ENCODE measurements at regions not wholly inside any gene's neighbourhood (a gene's known extent, or its start where the extent isn't known, plus 50 kb on each side); places are given as distances from the start of the nearest gene placed in this dataset.

DNA sequence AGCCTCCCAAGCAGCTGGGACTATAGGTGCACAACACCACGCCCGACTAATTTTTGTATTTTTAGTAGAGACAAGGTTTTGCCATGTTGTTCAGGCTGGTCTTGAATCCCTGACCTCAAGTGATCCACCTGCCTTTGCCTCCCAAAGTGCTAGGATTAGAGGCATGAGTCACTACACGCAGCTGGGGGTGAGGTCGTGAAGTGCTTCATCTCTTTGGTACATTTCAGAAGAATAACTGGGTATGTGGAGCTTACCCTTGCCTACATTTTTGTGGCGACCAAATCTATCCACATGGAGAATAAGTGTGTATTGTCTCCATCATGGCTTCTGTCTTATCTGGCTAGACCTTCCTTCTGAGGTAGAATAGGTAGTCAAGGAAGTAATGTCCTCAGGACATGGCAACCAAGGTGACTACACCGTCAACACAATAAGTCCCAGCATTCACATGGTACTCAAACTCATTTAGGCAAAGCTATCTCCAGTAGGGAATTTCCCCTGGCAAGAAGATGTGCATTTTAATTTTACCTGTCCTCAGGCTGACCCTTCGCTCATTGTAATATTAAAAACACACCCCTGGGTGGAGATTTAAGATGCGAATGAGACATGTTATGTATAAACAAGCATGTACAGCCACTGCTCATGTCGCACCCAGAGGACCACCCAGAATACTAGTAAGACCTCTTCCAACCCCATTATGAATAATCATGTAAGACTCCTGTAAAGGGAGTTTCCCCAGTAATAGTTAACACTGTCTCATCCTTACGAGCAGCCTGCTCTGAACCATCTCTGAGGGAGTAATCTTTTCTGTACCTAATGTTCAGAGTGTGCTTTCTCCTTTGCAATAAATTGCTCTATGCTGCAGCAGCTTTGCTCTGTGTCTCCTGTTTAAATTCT, 1173.2 kb downstream of the TAF11L14 start:
- TF ChIP-seq POLR2AphosphoS5 (IDR thresholded peaks at IDR 0.05) (no peak), POLR2A (IDR thresholded peaks at IDR 0.05) (no peak), EP300 (IDR thresholded peaks at IDR 0.05) (no peak)
- TF ChIP-seq, protein P1, sequence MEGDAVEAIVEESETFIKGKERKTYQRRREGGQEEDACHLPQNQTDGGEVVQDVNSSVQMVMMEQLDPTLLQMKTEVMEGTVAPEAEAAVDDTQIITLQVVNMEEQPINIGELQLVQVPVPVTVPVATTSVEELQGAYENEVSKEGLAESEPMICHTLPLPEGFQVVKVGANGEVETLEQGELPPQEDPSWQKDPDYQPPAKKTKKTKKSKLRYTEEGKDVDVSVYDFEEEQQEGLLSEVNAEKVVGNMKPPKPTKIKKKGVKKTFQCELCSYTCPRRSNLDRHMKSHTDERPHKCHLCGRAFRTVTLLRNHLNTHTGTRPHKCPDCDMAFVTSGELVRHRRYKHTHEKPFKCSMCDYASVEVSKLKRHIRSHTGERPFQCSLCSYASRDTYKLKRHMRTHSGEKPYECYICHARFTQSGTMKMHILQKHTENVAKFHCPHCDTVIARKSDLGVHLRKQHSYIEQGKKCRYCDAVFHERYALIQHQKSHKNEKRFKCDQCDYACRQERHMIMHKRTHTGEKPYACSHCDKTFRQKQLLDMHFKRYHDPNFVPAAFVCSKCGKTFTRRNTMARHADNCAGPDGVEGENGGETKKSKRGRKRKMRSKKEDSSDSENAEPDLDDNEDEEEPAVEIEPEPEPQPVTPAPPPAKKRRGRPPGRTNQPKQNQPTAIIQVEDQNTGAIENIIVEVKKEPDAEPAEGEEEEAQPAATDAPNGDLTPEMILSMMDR (IDR thresholded peaks at IDR 0.05): no peak
